ENCODE measurements at regions not wholly inside any gene's neighbourhood (a gene's known extent, or its start where the extent isn't known, plus 50 kb on each side); places are given as distances from the start of the nearest gene placed in this dataset.

- Histone ChIP-seq H3K27ac (no peak overlapping the region), H3K27me3 (no peaks in the 10 kb centered on the region), H3K4me1 (no peaks in the 10 kb centered on the region), H3K9me3 (peaks cover 0 to 8% (median 3%) of the 10 kb centered on the region in 4 donors), H3K4me3 (no peak overlapping the region), H3K36me3 (no peaks in the 10 kb centered on the region)
- no peak for DNase-seq
- intact Hi-C loops (cut with DNase I): no loop called here
- TF ChIP-seq POLR2AphosphoS5 (IDR thresholded peaks at IDR 0.05) (no peak), CTCF (IDR thresholded peaks at IDR 0.05) (no peak), EP300 (IDR thresholded peaks at IDR 0.05) (no peak), POLR2A (IDR thresholded peaks at IDR 0.05) (no peak)
- 78 to 91% methylated on average over 1 of the region's 1 CpG for WGBS, 2 donors
Measured at GRCh38 chr4:116427666-116428065, 657.7 kb downstream of the TRAM1L1 start.

- no peak for DNase-seq
- Histone ChIP-seq H3K4me3 (no peak overlapping the region), H3K4me1 (no peaks in the 10 kb centered on the region), H3K9me3 (no peaks in the 10 kb centered on the region), H3K27ac (no peak overlapping the region), H3K27me3 (no peaks in the 10 kb centered on the region), H3K36me3 (no peaks in the 10 kb centered on the region)
- intact Hi-C loops (cut with DNase I): no loop called here
- TF ChIP-seq EP300 (IDR thresholded peaks at IDR 0.05): no peak
- TF ChIP-seq POLR2AphosphoS5 (IDR thresholded peaks at IDR 0.05): no peak
- no peak for TF ChIP-seq CTCF (IDR thresholded peaks at IDR 0.05)
- 79 to 89% methylated on average over 2 of the region's 2 CpGs for WGBS, 2 donors
Measured at GRCh38 chr4:116413222-116413621, 672.2 kb downstream of the TRAM1L1 start.

GRCh38 chr4:116401293-116401692 is 684.1 kb downstream of the TRAM1L1 start:
- intact Hi-C loops (cut with DNase I): no loop called here
- WGBS, 2 donors: 41 to 66% methylated on average over 4 of the region's 4 CpGs
- TF ChIP-seq EP300 (IDR thresholded peaks at IDR 0.05) (no peak), POLR2AphosphoS5 (IDR thresholded peaks at IDR 0.05) (no peak), CTCF (IDR thresholded peaks at IDR 0.05) (no peak), POLR2A (IDR thresholded peaks at IDR 0.05) (no peak)
- H3K36me3 ChIP-seq: no peaks in the 10 kb centered on the region
- no peak overlapping the region for H3K4me3 ChIP-seq
- H3K4me1 ChIP-seq: no peaks in the 10 kb centered on the region
- H3K27ac ChIP-seq: no peak overlapping the region
- H3K27me3 ChIP-seq: no peaks in the 10 kb centered on the region
- DNase-seq: no peak
- no peaks in the 10 kb centered on the region for H3K9me3 ChIP-seq

- intact Hi-C loops (cut with DNase I): no loop called here
- Histone ChIP-seq H3K27me3 (no peaks in the 10 kb centered on the region), H3K4me3 (no peak overlapping the region), H3K36me3 (no peaks in the 10 kb centered on the region), H3K4me1 (no peaks in the 10 kb centered on the region), H3K9me3 (no peaks in the 10 kb centered on the region), H3K27ac (no peak overlapping the region)
- 44 to 90% methylated on average over 1 of the region's 1 CpG for WGBS, 2 donors
- DNase-seq: no peak
- TF ChIP-seq EP300 (IDR thresholded peaks at IDR 0.05) (no peak), CTCF (IDR thresholded peaks at IDR 0.05) (no peak), POLR2A (IDR thresholded peaks at IDR 0.05) (no peak), POLR2AphosphoS5 (IDR thresholded peaks at IDR 0.05) (no peak)
Measured at GRCh38 chr4:116400480-116400879, 684.9 kb downstream of the TRAM1L1 start.

GRCh38 chr4:116397714-116398113 is 687.7 kb downstream of the TRAM1L1 start:
- H3K4me1 ChIP-seq: no peaks in the 10 kb centered on the region
- H3K36me3 ChIP-seq: no peaks in the 10 kb centered on the region
- no peak overlapping the region for H3K4me3 ChIP-seq
- 62 to 92% methylated on average over 3 of the region's 3 CpGs for WGBS, 2 donors
- H3K9me3 ChIP-seq: no peaks in the 10 kb centered on the region
- DNase-seq: no peak
- H3K27me3 ChIP-seq: no peaks in the 10 kb centered on the region
- no peak overlapping the region for H3K27ac ChIP-seq
- no peak for TF ChIP-seq EP300 (IDR thresholded peaks at IDR 0.05)
- TF ChIP-seq CTCF (IDR thresholded peaks at IDR 0.05): no peak
- no peak for TF ChIP-seq POLR2A (IDR thresholded peaks at IDR 0.05)
- TF ChIP-seq POLR2AphosphoS5 (IDR thresholded peaks at IDR 0.05): no peak
- intact Hi-C loops (cut with DNase I): no loop called here

All from sigmoid colon (tissue), 6 donors.